ENCODE measurements at regions not wholly inside any gene's neighbourhood (a gene's known extent, or its start where the extent isn't known, plus 50 kb on each side); places are given as distances from the start of the nearest gene placed in this dataset.

GRCh38 chr3:140816372-140817195 lies 125.1 kb upstream of the SLC25A36 start:
- DNase-seq = no peak

DNA sequence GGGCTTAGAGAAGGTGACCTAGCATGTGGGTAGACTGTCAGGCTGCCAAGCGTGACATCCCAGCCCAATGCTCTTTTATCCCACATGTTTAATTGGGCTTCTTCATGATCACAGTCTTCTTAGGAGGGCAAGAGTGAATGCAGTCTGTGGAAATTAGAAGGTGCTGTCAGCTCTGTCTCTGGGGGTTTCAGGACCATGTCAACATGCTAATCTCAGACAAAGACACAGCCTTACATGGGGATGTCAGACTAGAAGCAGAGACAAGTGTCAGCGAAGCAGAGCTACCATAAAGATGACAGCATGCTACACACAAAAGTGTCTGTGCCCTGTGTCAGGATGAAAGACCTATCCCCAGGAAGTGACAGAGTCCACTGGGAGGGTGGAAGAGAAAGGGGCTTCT lies 120.1 kb upstream of the SLC25A36 start:
- no peak for DNase-seq

DNA sequence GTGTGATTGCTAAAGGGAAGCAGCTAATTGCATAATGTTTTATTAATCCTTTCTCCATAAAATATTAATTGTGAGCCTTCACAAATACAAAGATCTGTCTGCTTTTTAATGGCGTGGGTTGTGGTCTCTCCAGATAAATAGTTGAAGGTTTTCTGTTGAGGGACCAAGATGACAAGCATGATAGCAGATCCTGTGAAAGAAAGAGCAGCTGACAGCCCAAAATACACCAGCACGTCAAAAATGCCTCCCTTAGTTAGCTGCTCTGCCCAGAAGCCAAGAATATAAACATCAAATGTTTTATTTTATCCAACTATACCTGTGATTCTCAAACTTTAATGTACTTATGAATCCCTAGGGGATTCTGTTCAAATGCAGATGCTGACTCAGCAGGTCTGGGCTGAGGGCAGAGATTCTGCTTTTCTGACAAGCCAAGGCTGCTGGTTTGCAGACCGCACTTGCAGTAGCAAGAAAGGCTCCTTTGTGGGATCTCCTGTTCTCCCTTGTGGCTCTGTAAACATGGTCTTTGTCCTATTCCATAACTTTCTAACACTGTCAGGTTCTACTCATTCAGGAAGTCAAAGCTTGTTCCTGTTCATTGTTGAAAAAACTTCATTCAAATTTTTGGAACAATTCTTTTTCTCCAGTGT lies 119.1 kb upstream of the SLC25A36 start:
- no peak for DNase-seq

GRCh38 chr3:140823106-140823505 lies 118.5 kb upstream of the SLC25A36 start:
- no peak for DNase-seq

DNA sequence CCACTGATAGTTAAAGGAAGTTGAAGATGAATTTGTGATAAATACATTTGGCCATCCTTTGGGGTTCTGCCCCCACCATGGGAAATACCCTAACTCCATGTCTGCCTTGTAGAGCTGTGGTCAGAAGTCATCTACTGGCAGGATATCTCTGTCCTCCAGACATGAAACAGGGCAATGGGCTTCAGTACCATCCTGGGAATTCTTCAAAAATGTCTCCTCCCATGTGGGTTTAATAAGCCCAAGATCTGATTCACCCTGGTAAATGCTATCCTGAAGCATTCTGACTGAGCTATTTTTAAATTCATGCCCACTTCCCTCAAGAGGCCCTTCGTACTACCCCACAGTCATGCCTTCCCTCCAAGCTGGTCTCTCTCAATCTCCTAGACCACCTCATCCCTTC lies 113.7 kb upstream of the SLC25A36 start:
- no peak for DNase-seq

DNA sequence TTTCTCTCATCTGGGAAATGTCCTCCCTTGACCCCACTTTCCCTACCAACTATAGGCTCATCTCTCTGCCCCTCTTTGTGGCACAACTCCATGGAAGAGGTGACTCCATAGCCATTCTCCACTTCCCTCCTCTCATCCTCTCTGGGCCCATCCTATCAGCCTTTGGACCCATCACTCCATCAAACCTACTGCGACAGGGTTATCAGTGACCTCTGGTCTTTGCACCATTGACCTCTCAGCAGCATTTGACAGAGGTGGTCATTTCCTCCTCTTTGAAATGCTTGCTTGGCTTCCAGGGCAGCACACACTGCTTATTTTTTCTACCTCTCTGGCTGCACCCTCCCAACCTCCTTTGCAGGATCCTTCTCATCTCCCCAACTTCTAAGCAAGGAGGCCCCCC lies 113.1 kb upstream of the SLC25A36 start:
- no peak for DNase-seq

DNA sequence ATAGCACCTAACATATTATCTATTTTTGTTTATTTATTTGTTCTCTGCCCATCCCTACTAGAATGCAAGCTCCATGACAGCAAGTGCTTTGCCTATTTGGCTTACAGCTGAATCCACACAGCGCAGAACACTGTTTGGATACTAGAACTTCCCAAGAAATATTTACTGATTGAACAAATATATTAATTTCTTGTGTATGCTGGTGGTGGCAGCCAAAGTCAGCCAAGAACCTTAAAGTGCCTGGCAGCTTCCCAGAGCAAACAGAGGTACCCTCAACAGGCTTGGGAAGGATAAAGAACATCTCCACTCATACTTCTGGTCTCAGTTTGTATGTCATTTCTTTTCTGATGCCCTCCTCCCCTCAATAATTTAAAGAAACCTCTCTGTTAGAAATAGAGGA lies 111.8 kb upstream of the SLC25A36 start:
- DNase-seq = no peak

- DNase-seq = no peak
Observed at GRCh38 chr3:140830391-140830790, 111.2 kb upstream of the SLC25A36 start.

DNA sequence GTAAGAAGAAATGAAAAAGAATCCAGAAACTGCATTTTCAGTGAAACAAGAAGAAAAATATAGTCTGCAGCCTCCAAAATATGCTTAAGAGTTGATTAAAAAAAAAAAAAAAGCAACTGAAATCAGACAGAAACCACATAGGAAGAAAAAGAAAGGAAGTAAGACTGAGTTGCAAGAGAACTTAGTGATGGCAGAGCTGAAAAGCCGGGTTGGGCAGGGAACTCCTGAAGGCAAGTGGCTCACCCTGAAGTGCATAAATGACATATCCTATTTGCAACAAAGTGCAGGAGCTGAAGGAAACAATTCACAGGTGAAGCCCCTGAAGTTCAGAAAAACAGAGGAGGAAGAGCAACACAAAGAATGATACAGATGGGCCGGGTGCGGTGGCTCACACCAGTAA lies 108.8 kb upstream of the SLC25A36 start:
- no peak for DNase-seq

- no peak for DNase-seq
Observed at GRCh38 chr3:140834266-140835037, 107.2 kb upstream of the SLC25A36 start.

DNA sequence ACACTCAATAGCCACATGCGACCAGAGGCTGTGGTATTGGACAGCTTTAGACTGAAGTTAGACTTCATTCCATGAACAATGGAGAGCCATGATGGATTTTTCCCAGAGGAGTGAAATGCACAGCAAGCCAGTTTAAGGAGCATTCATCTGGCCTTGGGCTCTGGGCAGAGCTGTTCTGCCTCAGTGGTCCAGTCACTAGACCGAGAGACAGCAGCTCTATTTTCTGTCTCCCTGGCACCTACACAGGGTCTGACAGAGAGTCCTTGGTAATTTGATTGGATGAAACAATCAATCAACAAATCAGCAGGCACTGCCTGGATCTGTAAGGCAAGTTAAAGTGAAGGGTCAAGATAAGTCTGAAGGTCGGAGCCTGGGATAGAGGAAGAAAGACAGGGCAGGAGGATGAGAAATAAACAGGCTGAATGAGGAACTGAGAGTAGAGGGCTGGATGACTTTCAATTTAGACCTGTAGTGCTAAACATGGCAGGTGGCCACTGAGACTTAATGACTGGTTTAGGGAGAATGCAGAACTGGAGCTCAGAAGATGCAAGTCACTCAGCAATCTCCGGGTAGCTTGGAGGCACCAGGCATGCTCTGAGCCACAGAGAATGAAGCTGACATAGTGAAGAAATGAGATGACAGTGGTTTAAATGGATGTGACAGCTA lies 98.5 kb upstream of the SLC25A36 start:
- DNase-seq = no peak

DNA sequence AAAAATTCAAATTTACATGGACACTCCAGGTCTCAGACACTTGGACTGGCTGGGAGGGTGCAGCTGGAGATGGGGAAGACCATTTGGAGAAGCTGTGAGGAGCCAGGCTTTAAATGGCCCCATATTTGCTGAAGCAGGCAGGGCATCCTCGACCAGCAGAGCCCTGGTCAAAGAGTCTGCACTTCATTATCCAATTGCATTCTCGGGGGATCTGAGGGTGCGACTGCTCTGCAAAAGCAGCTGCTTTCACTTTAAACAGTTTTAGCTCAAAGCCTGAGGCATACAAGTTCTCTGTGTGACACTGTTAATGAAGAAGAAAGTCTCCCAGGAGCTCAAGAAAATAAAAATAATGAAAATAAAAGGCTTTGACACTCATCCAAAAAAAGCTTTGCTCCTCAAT lies 98.0 kb upstream of the SLC25A36 start:
- no peak for DNase-seq

DNA sequence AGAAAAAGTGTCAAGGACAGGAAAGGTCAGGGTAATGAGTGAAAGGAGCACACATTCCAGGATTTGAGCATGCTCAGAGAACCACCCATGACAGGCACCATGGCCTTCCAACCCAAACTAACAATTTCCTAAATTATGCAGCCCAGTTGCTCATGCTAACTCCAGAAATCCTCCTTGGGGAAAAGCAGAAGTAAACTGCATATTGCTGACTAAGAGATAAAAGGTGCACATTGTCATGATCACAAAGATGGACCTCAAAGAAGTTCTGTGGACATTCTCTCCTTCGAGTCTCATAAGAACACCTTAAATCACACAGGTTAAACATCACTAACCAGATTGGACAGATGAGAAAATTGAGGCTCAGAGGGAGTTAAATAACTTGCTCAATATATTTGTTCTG lies 97.6 kb upstream of the SLC25A36 start:
- DNase-seq = no peak

DNA sequence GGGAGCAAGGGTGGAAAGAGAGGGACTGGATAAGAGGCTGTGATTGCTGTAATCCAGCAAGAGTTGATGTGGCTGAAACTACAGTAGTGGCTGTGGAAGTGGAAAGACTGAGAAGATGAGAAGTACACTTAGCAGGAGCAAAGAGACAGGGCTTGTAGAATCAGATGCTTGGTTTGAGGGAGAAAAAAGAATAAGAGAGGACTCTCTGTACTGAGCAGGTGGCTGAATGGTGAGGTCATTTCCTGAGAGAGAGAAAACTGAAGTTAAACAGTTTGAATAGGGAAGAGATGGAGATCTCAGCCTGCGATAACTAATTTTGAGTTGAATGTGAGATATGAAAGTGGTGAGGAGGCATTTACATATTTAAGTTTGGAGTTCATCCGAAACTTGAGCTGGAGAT lies 95.8 kb upstream of the SLC25A36 start:
- DNase-seq = no peak

- no peak for DNase-seq
Observed at GRCh38 chr3:140848666-140849065, 93.0 kb upstream of the SLC25A36 start.

DNA sequence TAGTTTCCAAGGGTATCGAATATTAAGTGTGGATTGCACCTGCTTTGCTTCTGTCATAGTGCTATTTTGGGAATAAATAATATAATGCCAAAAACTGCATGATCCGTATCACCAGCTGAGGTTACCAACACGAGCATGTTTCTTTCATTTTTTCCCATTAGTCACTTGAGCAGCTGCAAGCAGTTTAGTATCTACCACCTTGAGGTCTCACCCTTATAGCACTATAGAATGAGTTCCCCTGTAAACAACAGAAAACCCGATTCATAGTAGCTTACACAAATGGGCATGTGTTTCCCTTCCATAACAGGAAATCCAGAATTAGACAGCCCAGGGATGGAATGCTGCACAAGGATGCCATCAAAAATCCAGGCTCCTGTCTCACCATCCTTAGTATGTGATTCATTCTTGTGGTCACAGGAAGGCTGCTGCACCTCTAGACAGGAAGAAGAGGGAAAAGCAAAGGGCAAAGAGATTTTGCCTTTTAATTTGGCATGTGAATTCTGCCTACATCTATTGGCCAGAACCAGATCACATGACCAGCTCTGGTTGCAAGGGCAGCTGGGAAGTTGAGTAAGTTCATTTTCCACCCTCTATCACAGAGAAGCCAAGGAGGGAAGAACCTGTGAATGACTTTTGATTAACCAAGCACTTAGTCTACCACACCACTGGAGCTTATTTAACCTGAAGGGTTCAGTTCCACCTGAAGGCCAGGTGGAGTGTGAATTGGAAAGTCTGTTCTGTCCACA lies 91.3 kb upstream of the SLC25A36 start:
- no peak for DNase-seq

DNA sequence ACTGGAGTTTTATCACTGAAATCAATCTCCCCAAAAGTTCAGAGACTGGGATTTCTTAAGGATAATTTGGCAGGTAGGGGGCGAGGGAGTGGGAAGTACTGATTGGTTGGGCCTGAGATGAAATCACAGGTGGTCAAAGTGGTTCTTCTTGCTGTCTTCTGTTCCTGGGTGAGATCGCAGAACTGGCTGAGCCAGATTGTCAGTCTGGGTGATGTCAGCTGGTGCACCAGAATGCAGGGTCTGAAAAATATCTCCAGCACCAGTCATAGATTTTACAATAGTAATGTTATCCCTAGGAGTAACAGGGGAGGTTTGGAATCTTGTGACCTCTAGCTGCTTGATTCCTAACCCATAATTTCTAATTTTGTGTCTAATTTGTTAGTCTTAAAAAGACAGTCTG lies 86.7 kb upstream of the SLC25A36 start:
- no peak for DNase-seq

GRCh38 chr3:140856905-140857304 lies 84.7 kb upstream of the SLC25A36 start:
- DNase-seq = no peak

GRCh38 chr3:140857993-140858392 lies 83.6 kb upstream of the SLC25A36 start:
- DNase-seq = no peak

- DNase-seq = no peak
Observed at GRCh38 chr3:140859592-140860336, 81.9 kb upstream of the SLC25A36 start.

- peak; percentile 12 for DNase-seq
Observed at GRCh38 chr3:140863580-140864009, 78.0 kb upstream of the SLC25A36 start.

DNA sequence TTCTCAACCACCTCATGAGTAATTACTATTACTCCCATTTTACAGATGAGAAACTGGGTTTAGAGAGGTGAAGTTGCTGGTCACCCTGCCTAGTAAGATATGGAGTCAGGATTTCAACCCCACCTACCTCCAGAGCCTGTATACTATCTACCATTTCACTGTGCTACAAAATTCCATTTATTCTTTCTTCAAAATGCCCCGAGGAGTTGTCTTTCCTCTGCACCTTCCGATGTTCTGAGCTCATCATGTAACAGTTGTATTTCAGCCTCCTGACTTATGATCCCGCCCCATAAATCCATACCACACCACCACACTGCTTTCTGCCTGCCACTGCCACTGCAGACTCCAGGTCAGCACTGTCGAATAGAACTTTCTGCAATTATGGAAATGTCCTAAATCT lies 71.3 kb upstream of the SLC25A36 start:
- DNase-seq = no peak
